Stimulated activated naive B cell treated with anti-CD40 and anti-IgM and Interleukin-4, amounts not matched to agents 10 μg/mL and 1 μg/mL and 100 μg/mL, for 72 hours (primary cell): ENCODE measurements at regions not wholly inside any gene's neighbourhood (a gene's known extent, or its start where the extent isn't known, plus 50 kb on each side); places are given as distances from the start of the nearest gene placed in this dataset.
"Not testable (repeated sequence)": the region's sequence is repeated elsewhere in the genome, so short reads cannot be mapped to it uniquely, and the experiment has no call there.

Experiments
- ATAC-seq, 2 donors: fragments of 150-1000 bp; cut with Tn5 transposase; replicated peaks; 2 replicates each; pipeline ENCODE4 v1.10.0; 2021; ENCODE audit warnings: moderate library complexity in 1 of 2
- DNase-seq: peaks from one replicate; pipeline ENCODE4 v3.0.0; 2021
- H3K27ac Mint-ChIP-seq: one replicate; pipeline ENCODE4 v1.8.0; 2022; ENCODE audit warnings: mild to moderate bottlenecking, mixed read lengths
- H3K27me3 Mint-ChIP-seq, 2 donors: one replicate each; pipeline ENCODE4 v1.8.0; 2022; ENCODE audit warnings: mixed read lengths in 2 of 2
- H3K36me3 Mint-ChIP-seq, 2 donors: one replicate each; pipeline ENCODE4 v1.8.0; 2022; ENCODE audit warnings: mixed read lengths in 2 of 2, mild to moderate bottlenecking in 1 of 2
- H3K4me1 Mint-ChIP-seq, 2 donors: one replicate each; pipeline ENCODE4 v1.8.0; 2022; ENCODE audit warnings: mixed read lengths in 2 of 2, mild to moderate bottlenecking in 1 of 2
- H3K4me3 Mint-ChIP-seq, 2 donors: one replicate each; pipeline ENCODE4 v1.8.0; 2022; ENCODE audit warnings: mild to moderate bottlenecking in 2 of 2, mixed read lengths in 2 of 2, moderate library complexity in 1 of 2
- H3K9me3 Mint-ChIP-seq, 2 donors: one replicate each; pipeline ENCODE4 v1.8.0; 2022; ENCODE audit warnings: mixed read lengths in 2 of 2, mild to moderate bottlenecking in 1 of 2

DNA sequence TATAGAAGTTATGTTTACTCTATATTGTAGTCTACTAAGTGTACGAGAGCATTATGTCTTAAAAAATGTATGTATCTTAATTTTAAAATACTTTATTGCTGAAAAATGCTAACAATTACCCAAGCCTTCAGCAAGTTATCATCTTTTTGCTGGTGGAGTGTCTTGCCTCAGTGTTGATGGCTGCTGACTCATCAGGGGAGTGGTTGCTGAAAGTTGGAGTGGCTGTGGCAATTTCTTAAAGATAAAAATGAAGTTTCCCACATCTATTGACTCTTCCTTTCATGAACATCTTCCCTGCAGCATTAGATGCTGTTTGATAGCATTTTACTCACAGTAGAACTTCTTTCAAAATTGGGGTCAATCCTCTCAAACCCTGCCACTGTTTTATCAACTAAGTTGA is 95.8 kb downstream of the CDC7 start:
- Mint-ChIP-seq H3K9me3 (no peaks in the 10 kb centered on the region), H3K4me1 (peaks cover 2 to 3% of the 10 kb centered on the region in 2 donors), H3K27me3 (peaks cover under 1 to 10% of the 10 kb centered on the region in 2 donors), H3K36me3 (peaks cover 0 to 1% of the 10 kb centered on the region in 2 donors), H3K27ac (no peak overlapping the region), H3K4me3 (no peak overlapping the region)
- DNase-seq (no peak), ATAC-seq (no peak)

DNA sequence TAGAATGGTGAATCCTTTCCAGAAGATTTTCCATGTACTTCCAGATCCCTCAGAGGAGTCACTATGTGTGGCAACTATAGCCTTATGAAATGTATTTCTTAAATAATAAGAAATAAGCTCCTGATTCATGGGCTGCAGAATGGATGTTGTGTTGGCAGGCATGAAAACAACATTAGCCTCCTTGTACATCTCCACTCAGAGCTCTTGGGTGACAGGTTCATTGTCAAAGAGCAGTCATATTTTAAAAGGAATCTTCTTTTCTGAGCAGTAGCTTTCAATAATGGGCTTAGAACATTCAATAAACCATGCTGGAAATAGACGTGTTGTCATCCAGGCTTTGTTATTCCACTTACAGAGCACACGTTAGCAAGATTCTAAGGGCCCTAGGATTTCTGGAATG is 96.6 kb downstream of the CDC7 start:
- H3K4me3 Mint-ChIP-seq, result no peak overlapping the region
- ATAC-seq (no peak), DNase-seq (no peak)
- H3K9me3 Mint-ChIP-seq, result no peaks in the 10 kb centered on the region
- H3K36me3 Mint-ChIP-seq, result peaks cover 0 to 1% of the 10 kb centered on the region in 2 donors
- peaks cover 0 to 14% of the 10 kb centered on the region in 2 donors for H3K27me3 Mint-ChIP-seq
- no peaks in the 10 kb centered on the region for H3K4me1 Mint-ChIP-seq
- no peak overlapping the region for H3K27ac Mint-ChIP-seq

DNA sequence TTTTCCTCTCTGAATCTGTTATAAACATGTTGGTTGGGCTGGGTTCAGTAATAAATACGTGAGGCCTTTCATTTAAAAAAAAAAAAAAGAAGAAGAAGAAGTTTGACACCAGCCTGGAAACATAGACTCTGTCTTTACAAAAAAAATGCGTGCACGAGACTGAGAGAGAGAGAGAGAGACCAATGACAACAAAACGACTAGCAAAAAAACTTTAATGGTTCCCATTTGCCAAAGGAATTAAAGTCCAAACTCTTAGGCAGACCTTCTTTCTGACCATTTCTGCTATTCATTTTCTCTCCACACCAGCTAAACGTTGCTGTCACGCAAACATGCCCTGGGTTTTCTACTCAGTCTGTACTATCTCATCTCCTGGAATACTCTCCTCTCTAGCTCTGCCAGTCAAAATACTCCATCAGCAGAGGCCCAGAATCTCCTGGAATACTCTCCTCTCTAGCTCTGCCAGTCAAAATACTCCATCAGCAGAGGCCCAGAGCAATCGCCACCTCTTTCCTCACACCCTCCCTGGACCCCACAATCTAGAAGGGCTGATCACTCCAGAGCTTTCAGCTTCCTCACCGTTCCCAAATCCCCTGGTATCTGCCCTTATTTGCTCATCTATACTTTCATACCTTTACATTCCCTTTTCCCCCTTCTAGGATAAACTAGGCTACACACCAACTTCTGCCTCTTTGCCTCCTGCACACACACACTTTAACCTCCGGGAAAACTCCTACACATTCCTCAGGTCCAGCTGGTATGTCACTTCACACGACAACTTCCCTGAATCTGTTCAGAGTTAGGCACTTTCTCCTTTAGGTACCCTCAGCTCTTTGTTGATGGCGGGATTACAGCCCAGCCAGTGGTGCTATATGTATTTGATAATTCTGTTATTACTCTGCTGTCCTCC is 100.0 kb downstream of the CDC7 start:
- DNase-seq (no peak), ATAC-seq (no peak)
- Mint-ChIP-seq H3K27ac (no peak overlapping the region), H3K9me3 (no peaks in the 10 kb centered on the region), H3K27me3 (peaks cover 0 to 9% of the 10 kb centered on the region in 2 donors), H3K4me1 (peaks cover 3 to 11% of the 10 kb centered on the region in 2 donors), H3K36me3 (peaks cover 0 to 1% of the 10 kb centered on the region in 2 donors), H3K4me3 (no peak overlapping the region)

DNA sequence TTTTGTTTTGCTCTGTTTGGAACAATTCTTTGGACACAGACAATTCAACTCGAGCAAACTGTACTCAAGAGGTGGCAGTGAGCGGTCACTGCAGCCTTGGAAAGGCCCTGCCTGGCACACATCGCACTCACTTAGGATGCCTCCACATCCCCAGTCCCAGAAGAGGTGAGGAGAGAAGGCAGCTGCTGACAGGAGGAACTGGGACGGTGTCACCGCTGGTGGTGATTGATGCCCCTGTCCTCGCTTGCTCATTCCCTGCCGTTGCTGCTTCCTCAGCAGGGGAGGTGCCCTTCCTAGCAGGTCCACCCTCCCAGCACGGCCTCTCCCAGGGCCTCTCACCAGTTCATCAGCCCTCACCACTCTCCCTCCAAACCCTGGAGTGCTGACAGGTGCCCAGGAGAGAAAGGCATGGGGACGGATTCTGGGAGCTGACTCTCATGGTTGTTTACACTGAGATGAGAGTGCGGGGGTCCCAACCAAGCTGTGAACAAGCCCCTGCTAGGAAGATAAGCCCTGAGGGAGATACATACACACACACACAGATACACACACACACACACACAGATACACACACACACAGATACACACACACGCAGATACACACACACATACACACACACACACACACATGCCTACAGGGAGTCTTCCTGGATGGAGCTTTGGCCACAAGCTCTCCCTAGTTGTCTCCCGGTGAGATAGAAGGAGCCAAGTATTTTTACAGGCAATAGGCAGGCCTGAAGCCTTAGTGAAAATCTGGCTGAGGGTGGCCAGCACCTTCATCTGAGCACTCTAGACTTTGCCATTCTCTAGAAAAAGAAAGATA is 101.1 kb downstream of the CDC7 start:
- peaks cover 0 to 1% of the 10 kb centered on the region in 2 donors for H3K36me3 Mint-ChIP-seq
- ATAC-seq (no peak), DNase-seq (no peak)
- H3K27ac Mint-ChIP-seq, result no peak overlapping the region
- H3K27me3 Mint-ChIP-seq, result peaks cover 0 to 9% of the 10 kb centered on the region in 2 donors
- H3K9me3 Mint-ChIP-seq, result no peaks in the 10 kb centered on the region
- peaks cover 3 to 11% of the 10 kb centered on the region in 2 donors for H3K4me1 Mint-ChIP-seq
- H3K4me3 Mint-ChIP-seq, result no peak overlapping the region

DNA sequence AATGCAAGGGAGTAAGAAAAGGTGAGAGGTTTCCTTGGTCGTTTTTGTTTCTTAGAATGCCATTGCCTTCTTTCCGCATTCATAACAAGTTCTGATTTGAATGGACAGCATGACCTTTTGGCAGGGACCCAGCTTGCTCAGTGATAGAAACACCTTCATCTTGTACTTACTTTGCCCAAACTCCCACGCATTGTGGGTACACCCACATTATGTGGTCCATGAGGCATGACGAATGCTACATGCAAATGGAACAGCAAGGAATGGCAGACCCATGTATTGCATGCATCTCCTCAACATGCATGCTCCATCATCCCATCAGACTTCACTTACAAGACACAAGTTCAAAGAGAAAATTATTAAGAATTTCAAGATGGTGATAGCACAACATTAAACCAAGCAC is 102.8 kb downstream of the CDC7 start:
- Mint-ChIP-seq H3K36me3 (peaks cover 0 to 1% of the 10 kb centered on the region in 2 donors), H3K27ac (no peak overlapping the region), H3K4me3 (no peak overlapping the region), H3K27me3 (peaks cover 0 to 9% of the 10 kb centered on the region in 2 donors), H3K9me3 (no peaks in the 10 kb centered on the region), H3K4me1 (peaks cover 3 to 11% of the 10 kb centered on the region in 2 donors)
- peak in 1 of 2 donors; percentile 49 for ATAC-seq
- DNase-seq, result no peak

DNA sequence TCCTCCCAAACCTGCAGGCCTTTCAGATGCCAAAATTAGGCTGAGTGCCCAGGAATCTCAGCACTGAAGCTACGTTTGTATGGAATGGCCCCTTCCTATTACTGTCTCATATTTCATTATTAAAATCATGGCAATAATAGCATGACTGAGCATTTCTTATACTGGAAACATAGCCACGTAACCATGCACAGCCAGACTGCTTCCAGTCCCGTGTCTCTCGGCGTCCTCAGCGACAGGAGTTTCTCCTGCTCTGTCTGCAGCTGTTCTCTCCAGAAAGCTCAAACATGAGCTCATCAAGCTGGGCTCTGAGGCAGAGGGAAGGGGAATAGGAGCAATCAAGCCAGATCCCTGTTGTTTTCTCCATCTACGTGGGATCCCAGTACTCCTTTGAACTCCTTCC is 104.0 kb downstream of the CDC7 start:
- Mint-ChIP-seq H3K27ac (no peak overlapping the region), H3K9me3 (no peaks in the 10 kb centered on the region), H3K4me1 (peaks cover 3 to 11% of the 10 kb centered on the region in 2 donors), H3K4me3 (no peak overlapping the region), H3K36me3 (peaks cover 0 to under 1% of the 10 kb centered on the region in 2 donors), H3K27me3 (peaks cover 0 to 9% of the 10 kb centered on the region in 2 donors)
- DNase-seq, result no peak
- no peak for ATAC-seq

DNA sequence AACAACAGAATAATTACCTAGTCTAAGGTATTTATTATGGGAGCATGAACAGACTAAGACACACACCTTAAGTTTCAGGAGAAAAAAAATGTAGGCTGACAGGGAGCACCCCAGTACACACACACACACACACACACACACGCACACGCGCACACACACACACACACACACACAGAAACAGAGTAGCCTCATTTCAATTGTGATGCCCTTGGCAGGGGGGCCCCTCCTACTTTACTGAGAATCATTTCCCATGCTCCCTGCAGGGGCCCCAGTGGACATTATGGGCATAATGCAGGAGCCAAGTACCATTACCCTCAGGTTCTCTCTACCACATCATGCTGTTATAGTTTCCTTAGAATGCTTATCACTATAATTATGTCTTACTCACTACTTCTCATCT is 104.9 kb downstream of the CDC7 start:
- no peak overlapping the region for H3K27ac Mint-ChIP-seq

DNA sequence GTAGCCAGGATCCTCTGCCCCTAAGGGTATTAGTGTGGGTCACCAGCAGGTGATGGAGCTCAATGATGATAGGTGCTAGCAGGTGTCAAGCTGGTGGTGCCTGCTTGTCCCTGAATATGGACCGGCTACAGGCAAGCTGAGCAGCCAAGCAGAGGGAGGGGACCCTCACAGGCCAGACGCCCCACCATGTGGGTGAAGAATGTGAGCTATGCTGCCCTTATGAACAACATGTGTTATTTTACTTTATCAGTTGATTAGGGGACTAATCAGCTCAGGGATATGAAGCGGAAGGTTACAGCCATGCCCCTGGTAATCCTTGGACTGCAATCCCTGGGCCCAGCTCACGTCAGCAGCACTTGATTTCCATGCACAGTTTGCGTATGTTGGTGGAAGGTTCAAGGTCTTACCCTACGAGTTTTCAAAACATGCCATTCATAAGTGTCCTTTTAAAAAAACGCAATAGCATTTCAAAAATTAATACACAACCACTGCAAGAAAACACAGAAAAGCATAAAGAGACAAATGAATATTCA is 106.0 kb downstream of the CDC7 start:
- Mint-ChIP-seq H3K4me3 (no peak overlapping the region), H3K27me3 (peaks cover 0 to 5% of the 10 kb centered on the region in 2 donors), H3K4me1 (peaks cover 3 to 11% of the 10 kb centered on the region in 2 donors), H3K36me3 (no peaks in the 10 kb centered on the region), H3K9me3 (no peaks in the 10 kb centered on the region), H3K27ac (no peak overlapping the region)
- no peak for ATAC-seq
- no peak for DNase-seq

More for the DNA sequence above, 104.9 kb downstream of the CDC7 start:
- DNase-seq, result no peak
- peaks cover 3 to 11% of the 10 kb centered on the region in 2 donors for H3K4me1 Mint-ChIP-seq
- no peaks in the 10 kb centered on the region for H3K9me3 Mint-ChIP-seq
- H3K36me3 Mint-ChIP-seq, result no peaks in the 10 kb centered on the region
- peaks cover 0 to 9% of the 10 kb centered on the region in 2 donors for H3K27me3 Mint-ChIP-seq
- no peak overlapping the region for H3K4me3 Mint-ChIP-seq
- no peak for ATAC-seq

DNA sequence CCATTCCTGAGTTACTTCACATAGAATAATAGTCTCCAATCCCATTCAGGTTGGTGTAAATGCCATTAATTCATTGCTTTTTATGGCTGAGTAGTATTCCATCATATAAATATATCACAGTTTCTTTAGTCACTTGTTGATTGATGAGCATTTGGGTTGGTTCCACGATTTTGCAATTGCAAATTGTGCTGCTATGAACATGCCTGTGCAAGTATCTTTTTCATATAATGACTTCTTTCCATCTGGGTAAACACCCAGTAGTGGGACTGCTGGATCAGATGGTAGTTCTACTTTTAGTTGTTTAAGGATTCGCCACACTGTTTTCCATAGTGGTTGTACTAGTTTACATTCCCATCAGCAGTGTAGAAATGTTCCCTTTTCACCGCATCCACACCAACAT is 107.0 kb downstream of the CDC7 start:
- H3K27me3 Mint-ChIP-seq, ATAC-seq, H3K4me3 Mint-ChIP-seq, DNase-seq, H3K27ac Mint-ChIP-seq, H3K9me3 Mint-ChIP-seq, H3K36me3 Mint-ChIP-seq: not testable (repeated sequence)
- H3K4me1 Mint-ChIP-seq, result peaks cover 3 to 11% of the 10 kb centered on the region in 2 donors

DNA sequence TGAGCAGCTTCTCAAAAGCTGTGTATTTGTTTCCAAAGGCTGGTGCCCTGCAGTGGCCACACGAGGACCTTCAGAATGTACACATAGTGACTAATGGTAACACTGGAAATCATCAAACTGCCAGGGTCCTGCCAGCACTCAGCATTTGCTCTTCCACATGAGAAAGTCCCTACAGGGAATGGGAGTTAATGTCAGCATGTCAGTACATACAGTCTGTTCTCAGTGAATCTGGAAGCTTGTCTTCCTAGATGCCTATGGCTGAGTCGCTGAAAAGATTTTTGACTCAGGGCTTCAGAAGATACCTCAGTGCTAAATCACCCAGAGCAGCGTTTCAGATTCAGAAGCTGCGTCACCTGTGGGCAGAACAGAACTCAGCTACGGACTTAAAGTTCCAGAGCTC is 108.2 kb downstream of the CDC7 start:
- Mint-ChIP-seq H3K4me1 (peaks cover 0 to under 1% of the 10 kb centered on the region in 2 donors), H3K9me3 (no peaks in the 10 kb centered on the region), H3K27me3 (no peaks in the 10 kb centered on the region), H3K36me3 (no peaks in the 10 kb centered on the region), H3K27ac (no peak overlapping the region), H3K4me3 (no peak overlapping the region)
- no peak for ATAC-seq
- no peak for DNase-seq

DNA sequence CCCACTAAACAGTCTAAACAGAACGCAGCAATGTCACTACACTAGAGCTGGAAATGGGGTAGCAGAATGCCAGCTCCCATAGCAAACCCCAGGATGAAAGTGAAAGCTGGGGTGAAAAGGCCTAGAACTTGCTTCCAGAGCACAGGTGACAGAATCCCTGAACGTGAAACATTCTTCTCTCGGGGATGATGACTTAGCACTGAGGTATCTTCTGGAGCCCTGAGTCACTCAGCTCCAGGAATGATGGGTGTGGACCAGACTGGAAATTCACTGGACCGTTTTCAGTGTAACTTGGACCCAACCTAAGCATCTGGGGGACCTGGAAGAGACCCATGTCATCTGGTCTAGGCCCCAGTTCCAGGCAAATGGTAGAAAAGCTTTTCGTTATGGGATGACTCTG is 108.9 kb downstream of the CDC7 start:
- DNase-seq (no peak), ATAC-seq (no peak)

DNA sequence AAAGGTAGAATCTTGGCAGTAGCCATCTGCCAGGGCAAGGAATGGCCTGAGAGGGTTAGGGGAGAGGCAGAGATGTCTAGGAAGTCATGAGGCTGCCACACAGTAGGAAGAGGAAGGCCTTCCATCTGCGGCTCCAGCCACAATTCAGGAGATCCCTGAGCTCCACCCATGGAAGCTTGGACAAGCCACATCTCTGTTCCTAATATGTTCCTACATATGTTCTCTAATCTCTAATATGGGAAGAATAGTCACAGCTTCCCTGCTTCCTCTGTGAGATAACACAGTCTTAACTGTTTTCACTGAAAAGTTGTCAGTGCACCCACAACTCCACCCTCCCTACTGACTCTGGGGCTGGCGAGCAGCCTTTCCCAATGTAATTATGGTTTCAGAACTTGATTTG is 109.5 kb downstream of the CDC7 start:
- Mint-ChIP-seq H3K27me3 (peaks cover 0 to 4% of the 10 kb centered on the region in 2 donors), H3K4me1 (no peaks in the 10 kb centered on the region), H3K27ac (no peak overlapping the region), H3K4me3 (no peak overlapping the region), H3K9me3 (no peaks in the 10 kb centered on the region), H3K36me3 (no peaks in the 10 kb centered on the region)
- ATAC-seq, result no peak
- DNase-seq, result no peak

More for the DNA sequence above, 108.9 kb downstream of the CDC7 start:
- H3K36me3 Mint-ChIP-seq, result no peaks in the 10 kb centered on the region
- H3K9me3 Mint-ChIP-seq, result no peaks in the 10 kb centered on the region
- no peaks in the 10 kb centered on the region for H3K4me1 Mint-ChIP-seq
- H3K27me3 Mint-ChIP-seq, result peaks cover 0 to 4% of the 10 kb centered on the region in 2 donors
- no peak overlapping the region for H3K27ac Mint-ChIP-seq
- H3K4me3 Mint-ChIP-seq, result no peak overlapping the region

DNA sequence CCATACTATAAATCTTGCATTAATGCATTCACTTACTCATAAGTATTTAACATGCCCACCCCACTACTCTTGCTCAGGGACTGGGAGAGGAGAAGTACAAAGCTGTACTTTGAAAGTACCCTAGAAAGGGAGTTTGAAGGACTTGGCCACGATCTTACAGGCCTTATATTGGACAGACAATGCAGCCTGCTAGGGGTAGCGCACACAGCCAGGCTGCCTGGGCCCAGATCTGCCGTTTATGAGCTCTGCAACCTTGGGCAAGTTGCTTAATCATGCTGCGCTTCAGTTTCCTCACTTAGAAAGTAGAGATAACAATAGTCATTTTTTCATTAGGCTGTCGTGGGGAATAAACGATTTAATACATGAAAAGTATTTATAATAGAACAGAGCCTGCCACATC is 110.1 kb downstream of the CDC7 start:
- DNase-seq (no peak), ATAC-seq (no peak)
- H3K27me3 Mint-ChIP-seq, result peaks cover 0 to 4% of the 10 kb centered on the region in 2 donors
- H3K4me3 Mint-ChIP-seq, result no peak overlapping the region
- H3K4me1 Mint-ChIP-seq, result no peaks in the 10 kb centered on the region
- H3K36me3 Mint-ChIP-seq, result no peaks in the 10 kb centered on the region
- no peak overlapping the region for H3K27ac Mint-ChIP-seq
- H3K9me3 Mint-ChIP-seq, result no peaks in the 10 kb centered on the region

DNA sequence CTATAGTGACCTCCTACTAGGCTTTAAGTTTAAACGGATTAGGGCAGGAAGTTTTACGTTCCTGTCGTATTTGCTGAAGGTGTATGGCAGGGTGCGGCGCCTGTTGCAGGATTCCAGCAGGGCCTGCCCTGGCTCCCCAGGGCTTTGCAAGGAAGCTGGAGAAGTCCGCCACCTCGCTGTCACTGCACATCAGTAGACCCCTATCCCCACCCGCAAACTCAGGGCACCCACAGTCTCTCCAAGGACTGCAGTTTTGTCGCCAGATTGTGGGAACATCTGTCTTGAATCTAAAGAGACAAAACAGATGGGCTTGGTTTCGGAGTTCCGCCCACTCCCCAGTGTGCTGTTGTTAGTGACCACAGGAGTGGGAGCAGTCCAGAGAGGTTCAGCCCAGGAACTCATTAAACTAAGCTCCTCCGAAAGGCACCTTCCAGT is 110.8 kb downstream of the CDC7 start:
- Mint-ChIP-seq H3K9me3 (no peaks in the 10 kb centered on the region), H3K4me3 (no peak overlapping the region), H3K4me1 (no peaks in the 10 kb centered on the region), H3K27me3 (peaks cover 0 to 4% of the 10 kb centered on the region in 2 donors), H3K27ac (no peak overlapping the region), H3K36me3 (no peaks in the 10 kb centered on the region)
- DNase-seq, result no peak
- no peak for ATAC-seq
